Stimulated activated CD4-positive, alpha-beta T cell treated with anti-CD3 and anti-CD28 coated beads, Interleukin-2, amount 100 ng/mL, for 48 hours (primary cell): ENCODE measurements at regions not wholly inside any gene's neighbourhood (a gene's known extent, or its start where the extent isn't known, plus 50 kb on each side); places are given as distances from the start of the nearest gene placed in this dataset.

Experiments used
- DNase-seq, 2 donors: peaks; one replicate each; pipeline ENCODE4 v3.0.0-alpha.2; 2020

DNA sequence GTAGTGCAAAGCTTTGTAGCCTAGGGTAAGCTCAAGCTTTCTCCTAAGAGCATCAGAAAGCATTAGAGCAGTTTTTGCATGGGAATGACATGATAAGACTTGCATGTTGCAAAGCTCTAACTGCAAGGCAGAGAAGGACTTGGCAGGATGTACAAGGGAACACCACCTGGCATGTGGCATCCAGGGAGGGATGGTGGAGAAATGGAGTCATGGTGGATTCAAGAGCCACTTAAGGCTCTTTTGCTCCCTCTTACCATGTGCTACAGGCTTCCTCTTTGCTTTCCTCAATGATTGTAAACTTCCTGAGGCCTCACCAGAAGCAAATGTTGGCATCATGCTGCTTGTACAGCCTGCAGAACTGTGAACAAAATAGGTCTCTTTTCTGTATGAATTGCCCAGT lies 266.0 kb downstream of the GLI2 start:
- DNase-seq: no peak

DNA sequence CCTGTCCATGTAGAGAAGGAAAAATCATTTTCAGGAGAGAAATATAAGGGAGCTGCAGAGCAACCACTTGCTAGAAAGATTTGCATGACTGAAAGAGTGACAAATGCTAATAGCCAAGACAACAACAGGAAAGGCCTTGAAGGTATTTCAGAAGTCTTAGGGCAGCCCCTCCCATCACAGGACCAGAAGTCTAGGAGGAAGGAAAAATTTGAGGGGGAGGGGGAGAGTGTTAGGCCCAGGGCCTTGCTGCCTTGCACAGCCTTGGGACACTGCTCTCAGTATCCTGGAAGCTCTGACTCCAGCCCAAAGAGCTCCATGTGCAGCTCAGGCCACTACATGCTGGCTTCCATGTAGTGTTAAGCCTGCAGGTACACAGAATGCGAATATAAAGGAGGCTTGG lies 266.9 kb downstream of the GLI2 start:
- no peak for DNase-seq

DNA sequence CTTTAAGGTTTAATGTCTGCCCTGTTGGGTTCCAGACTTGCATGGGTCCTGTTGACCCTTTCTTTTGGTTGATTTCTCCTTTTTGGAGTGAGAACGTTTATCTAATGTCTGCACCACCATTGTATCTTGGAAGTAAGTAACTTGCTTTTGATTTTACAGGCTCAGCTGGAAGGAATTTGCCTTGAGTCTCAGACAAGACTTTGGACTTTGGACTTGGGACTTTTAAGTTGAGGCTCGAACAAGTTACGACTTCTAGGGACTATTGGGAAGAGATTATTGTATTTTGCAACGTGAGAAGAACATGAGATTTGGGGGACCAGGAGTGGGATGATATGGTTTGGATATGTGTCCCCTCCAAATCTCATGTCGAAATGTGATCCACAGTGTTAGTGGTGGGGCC lies 267.7 kb downstream of the GLI2 start:
- no peak for DNase-seq

DNA sequence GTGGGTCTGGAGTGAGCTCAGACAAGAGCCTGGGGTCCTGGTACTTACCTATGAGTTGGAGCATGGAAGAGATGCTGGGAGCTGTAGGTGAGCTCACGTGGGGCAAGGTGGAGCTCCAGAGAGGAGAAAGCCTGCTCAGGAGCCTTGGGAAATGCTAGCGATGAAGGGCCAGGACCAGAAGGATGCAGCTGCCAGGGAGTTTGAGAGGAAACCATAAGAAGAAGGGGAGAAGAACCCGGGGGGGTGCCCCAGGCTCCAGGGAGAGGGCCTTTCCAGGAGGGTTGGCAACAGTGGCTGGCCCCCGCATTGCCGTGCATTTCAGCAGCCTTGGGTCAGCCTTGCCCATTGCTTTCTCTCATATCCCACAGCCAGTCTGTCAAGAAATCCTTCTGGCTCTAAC lies 268.7 kb downstream of the GLI2 start:
- DNase-seq: no peak

DNA sequence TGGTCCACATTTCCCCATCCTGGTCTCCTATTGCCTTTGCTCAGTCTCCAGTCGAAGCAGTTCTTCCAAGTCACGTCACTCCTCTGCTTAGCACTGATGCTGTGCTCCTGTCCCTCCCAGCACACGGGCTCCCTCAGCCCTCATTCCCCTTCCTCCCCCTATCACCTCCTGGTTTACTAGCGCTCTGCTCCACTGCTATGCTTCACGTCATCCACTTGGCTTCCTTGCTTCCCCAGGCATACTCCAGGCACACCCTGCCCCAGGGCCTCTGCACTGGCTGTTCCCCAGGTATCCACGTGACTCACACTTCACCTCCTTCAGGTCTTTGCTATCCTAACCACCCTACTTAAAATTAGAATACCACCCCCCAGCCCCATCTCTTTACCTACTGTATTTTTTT lies 269.3 kb downstream of the GLI2 start:
- DNase-seq: no peak

DNA sequence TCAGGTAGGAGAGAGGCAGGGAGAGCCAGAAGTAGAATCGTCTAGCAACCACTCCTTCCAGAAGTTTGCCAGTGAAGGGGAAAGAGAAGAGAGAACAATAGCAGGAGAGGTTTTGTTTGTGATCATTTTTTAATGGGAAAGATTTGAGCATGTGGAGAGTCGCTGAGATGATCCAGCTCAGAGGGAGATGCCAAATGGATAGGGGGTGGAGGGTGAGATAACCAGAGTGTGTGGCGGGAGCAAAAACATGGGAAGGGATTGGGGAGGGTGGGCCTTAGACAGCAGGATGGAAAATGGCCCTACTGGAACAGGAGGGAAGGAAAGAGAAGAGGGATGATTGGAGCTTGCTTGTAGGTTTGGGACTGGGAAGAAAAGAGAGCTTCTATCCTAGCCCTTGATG lies 269.8 kb downstream of the GLI2 start:
- DNase-seq: no peak

DNA sequence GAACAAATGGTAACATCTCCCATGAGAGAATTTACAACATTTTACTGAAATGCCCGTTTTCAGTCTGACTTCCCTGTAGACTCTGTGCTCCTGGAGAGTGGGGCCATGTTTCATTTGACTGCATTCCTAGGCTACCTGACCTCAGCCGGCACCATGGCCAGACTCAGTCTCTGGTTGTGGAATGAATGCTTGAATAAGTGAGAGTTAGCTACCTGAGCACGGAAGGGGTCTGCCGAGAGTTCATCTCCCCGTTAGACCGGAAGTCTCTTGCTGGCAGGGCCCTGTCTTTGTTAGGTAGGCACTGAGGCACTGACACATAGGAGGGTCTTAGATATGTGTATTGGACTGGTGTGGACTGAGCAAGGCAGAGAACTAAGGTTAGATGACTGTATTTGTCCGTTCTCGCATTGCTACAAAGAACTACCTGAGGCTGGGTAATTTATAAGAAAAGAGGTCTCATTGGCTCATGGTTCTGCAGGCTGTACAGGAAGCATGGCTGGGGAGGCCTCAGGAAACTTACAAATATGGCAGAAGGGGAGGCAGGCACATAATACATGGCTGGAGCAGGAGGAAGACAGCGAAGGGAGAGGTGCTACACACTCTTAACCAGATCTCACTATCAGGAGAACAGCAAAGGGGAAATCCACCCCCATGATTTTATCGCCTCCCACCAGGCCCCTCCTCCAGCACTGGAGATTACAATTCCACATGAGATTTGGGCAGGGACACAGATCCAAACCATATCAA lies 271.2 kb downstream of the GLI2 start:
- no peak for DNase-seq

DNA sequence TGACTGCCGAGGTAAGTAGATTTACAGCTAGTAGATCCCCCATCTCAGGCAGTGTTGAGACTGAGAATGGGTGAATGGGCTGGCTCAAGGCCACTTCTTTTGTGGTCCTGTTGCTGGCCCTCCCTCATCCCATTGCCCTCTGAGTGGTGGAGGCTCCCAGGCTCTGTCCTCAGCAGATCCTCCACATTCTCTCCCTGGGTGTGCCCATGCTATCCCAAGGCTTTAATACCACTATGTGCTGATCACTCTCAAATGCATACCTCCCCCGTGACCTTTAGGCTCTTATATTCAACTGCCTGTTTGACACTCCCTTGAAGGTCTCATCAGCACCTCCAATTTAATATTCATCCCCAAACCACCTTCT lies 271.8 kb downstream of the GLI2 start:
- no peak for DNase-seq

DNA sequence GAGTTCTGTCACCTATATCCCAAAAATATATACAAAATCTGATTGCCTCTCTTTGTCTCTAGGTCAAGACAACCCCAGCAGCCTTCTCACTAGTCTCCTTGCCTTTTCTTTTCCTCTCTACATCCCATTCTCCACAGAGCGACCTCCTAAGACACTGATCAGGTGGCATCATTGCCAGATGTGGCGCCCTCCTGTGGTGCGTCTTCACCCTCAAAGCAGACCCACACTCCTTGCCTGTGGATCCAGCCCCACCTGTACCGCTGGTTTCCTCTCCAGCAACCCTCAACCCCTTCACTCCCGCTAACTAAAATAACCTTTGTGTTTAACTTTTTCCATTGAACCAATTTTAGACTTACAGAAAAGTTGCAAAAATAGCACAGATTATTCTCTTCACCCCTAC lies 273.3 kb downstream of the GLI2 start:
- DNase-seq: no peak

DNA sequence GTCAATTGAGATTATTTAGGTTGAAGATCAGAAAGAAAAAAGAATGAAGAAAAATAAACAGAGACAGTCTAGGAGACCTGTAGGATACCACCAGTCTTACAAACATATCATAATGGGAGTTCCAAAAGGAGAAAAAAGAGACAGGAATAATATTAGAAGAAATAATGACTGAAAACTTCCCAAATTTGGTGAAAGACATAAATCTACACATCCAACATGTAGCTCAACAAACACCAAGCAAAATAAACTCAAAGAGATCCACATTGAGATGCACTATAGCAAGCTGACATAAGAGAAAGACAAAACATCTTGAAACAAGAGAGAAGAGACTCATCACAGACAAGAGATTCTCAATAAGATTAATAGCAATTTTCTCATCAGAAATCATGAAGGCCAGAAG lies 274.0 kb downstream of the TFCP2L1 start:
- no peak for DNase-seq

DNA sequence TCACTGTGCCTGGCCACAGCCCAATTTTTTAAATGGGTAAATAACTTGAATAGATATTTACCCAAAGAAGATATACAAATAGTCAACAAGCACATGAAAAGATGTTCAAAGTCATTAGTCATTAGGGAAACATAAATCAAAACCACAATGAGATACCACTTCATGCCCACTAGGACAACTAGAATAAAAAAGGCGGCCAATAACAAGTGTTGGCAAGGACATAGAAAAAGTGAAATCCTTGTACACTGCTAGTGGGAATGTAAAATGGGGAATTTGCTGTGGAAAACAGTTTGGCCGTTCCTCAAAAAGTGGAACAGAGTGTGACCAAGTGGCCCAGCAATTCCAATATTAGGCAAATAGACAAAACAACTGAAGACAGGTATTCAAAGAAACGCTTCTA lies 270.1 kb downstream of the TFCP2L1 start:
- DNase-seq: no peak

DNA sequence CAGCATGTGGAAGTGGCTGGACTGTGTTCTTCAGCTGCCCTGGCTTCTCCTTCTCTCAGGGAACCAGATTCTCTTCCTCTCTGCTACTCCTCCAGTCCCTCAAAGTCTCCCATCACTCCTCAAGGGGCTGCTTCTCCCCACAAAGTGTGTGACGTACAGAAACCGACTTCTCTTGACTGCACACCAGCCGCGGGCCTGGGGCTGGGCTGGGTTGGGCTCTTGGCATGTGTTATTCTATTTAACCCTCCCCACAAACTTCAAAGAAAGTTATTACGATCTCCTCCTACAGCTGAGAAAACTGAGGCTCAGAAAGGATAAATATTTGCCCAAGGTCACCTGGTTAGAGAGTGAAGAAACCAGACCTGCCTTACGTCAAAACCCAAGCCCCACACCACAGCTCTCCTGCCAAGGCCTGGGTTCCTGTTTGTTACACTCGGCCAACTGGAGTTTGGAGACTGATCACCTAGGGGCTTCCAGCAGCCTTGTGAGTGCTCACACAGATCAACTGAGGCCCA lies 269.0 kb downstream of the TFCP2L1 start:
- no peak for DNase-seq

DNA sequence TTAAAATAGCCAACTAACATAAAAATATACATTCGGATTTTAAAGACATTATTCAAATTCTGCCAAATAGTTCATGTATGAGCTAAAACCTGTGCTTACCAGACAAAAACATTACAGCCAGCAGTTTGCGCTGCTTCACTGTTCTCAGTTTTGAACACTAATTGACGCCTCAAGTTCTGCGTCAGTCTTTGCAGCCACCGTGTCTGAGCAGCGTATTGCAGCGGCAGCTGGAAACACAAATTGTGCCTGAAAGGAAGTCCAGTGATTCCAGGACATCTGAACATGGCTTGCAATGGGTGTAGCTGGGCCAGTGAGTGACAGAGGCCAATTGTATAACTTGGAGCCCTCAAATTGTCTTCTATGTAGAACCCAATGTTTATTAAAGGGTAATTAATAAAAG lies 267.6 kb downstream of the TFCP2L1 start:
- DNase-seq: no peak

DNA sequence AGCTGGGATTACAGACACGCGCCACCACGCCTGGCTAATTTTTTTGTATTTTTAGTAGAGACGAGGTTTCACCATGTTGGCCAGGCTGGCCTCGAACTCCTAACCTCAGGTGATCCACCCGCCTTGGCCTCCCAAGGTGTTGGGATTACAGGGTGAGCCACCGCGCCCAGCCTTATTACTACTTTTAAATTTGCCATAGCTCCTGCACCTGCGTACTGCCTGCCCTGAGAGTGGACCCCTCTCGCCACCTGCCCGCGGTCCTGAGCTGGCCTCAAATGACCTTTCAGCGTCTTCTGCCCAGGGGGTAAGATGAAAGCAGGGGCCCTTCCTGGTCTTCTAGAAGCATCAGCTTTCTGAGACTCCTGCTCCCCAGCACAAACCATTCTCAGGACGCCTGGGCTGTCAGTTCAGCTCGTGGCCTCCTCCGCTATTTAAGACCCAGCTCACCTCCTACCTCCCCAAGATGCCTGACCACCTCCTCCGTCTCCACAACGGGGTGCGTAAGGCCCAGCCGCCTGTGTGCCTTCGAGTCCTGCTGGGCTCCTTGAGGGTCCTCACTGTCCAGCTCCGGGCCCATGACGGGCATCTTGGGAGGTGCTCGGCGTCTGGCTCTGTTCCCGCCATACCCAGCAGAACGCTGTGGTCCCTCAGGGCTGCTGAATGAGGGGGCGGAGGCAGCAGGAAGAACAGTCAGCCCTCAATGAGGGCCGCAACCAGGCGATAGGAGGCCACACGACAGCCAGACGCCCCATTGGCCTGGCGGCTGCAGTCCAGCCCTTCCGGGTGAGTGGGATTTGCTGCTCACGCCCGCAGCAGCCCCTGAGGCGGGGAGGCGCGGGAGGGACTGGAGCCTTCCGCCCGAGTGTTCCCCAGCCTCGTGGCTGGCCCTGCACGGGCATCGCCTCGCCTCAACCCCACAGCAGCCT lies 266.6 kb downstream of the TFCP2L1 start:
- DNase-seq: no peak

DNA sequence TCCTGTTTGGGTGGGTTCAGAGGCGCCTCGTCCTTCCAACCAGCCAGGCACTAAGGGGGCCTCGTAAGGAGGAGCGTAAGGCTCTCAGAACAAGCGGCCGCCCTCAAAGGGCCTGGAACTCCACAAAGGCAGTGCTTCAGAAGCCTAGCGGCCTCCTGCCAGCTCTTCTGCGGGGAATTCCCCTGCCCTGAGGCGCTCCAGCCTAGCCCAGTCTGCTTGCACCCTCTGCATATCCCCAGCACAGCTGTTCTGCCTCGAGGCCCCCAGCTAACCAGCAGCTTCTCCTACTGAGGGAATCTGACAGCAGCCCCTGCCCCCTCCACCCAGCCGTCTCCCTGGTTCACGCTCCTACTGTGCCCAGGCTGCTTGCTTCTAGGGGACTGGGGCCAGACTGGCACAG lies 265.9 kb downstream of the TFCP2L1 start:
- no peak for DNase-seq

DNA sequence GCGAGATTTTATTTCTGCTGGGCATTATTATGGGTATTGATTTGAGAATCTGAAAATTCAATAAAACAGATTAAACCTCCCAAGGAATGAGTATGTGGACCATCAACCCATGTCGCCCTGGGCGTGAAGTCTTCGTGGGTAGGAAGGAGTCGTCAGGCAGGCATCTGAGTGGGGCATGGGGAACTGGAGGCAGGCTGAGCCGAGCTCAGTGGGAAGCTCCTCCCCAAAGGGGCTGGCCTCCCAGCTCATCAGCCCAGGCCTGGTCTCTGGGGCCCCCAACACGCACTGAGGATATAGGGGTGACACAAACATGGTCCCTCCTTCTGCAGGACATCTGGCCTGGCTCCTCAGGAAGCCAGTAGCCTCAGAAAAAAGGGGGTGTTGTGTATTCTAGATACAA lies 265.2 kb downstream of the TFCP2L1 start:
- DNase-seq: no peak

DNA sequence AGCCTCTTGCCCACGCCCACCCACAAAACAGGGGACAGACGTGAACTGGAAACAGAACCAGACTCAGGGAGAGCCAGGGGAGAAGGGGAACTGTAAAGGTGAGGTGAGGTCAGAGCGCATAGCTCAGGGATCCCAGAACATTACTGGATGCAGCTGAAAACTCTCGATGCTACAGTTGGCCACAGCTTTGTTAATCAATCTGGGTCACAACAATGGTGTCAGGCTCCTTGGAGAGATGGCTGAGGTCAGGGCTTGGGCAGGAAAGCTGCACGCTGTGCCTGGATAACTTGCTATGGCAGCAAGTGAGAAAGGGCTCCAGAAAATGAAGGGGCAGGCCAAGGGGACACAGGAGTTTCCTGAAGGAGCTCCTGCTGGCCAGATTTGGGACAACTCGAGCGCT lies 263.3 kb downstream of the TFCP2L1 start:
- no peak for DNase-seq

DNA sequence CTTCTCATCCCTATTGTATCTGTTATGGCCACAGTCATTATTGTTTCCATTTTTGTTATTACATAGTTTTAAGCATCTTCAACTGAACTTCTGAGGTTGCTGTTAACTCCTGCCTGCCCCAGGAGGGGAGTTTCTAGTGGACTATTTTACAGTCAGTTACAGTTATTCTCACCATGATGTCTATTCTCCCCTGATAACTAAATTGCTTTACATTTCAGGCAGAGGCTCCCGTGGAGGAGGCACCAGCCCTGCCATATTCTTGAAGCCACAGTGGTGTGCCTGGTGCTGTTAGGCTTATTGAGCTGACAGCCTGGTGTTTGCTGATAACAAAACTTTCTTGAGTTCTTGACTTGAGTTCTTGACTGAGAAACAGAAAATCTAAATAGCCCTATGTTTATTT lies 256.4 kb downstream of the TFCP2L1 start:
- no peak for DNase-seq

DNA sequence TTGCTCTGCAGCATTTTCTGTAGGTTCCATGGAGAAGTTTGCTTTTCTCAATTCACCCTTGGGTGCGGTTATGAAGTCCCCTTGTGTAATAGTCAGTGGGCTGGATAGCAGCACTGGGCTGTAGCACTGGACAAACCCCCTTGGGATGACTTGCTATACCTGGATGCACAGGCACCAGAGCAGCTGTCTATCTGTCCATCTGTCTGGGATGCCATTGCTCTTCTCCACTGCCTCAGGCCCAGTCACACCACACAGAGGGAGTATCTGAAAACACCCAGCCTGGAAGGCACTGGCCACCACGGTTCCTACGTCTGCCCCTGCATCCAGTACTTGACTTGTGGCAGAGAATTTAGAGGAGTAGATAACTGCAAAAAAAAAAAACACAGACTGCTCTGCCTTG lies 254.5 kb downstream of the TFCP2L1 start:
- no peak for DNase-seq

DNA sequence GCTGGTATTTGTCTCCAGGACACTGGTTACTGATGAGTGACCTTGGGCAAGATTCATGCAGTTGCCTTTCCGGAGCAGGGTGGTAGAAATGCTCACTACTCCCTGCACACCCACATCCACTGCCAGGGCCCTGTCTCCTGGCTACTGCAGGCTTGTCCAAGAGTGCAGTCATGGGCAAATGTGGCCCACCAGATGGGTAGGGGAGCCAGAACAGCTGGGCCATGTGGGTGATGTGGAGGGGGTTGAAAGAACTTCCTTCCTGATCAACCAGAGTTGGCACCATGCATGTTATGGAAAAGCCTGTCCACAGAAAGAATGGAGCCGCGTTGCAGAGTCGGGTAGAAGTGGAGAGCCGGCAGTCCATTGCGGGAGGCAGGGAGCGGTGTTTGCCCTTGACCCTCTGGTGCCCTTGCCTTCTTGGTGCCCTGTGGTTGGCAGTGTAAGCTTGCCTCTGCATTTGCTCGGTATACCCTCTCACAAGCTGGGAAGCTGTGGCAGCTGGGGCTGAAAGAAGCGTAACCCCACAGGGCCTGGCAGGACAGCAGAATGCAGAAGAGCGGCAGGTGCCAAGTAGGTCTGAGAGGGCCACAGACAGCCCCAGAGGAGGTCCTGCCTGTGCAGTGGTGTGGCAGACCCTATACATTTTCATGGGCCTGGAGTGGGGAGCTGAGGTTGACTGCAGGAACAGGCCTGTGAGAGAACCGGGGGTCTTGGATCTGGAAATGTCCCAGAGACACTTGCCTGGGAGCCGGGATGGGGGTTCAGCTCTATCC lies 253.2 kb downstream of the TFCP2L1 start:
- no peak for DNase-seq

DNA sequence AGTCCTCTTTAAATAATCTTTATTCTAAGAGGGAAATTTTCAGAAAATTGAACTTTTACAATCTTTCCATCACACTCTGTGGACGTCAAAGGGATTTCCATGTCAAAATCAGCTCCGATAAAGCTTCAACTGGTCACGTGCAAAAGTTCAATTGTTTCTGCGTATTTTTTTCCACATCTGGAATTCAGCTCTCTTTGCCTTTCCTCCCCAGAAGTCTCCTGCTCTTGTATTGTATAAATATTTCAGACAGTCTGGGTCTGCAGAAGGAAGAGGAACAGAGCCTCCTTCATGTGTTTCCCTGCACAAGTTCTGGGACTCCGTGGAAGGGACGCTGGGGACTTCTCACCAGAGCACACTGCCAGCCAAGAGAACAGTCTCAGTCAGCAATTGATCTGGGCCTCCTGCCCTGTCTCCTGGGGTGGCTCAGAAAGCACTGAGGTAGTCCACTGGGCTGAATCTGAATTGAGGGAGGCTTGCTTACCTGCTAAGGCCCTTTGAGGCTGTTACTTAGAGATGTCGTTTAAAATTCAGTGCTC lies 251.5 kb downstream of the TFCP2L1 start:
- no peak for DNase-seq

DNA sequence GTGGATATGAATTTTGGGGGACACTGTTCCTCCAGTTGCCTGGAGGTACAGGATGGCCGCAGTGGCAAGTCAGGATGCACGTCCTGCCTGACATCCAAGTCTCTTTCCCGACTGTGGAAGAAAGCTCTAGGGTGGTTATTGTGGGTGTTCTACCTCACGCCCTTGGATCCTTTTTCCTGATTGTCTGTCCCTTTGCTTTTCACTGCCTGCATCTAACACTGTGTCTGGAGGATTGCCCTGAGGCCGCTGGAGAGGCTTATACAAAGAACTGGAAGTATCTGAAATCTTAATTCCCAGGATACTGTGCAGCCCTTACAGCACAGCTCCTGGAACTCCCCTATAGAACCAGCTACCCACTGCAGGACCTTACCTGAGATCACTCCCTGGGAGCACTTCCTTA lies 250.5 kb downstream of the TFCP2L1 start:
- no peak for DNase-seq

DNA sequence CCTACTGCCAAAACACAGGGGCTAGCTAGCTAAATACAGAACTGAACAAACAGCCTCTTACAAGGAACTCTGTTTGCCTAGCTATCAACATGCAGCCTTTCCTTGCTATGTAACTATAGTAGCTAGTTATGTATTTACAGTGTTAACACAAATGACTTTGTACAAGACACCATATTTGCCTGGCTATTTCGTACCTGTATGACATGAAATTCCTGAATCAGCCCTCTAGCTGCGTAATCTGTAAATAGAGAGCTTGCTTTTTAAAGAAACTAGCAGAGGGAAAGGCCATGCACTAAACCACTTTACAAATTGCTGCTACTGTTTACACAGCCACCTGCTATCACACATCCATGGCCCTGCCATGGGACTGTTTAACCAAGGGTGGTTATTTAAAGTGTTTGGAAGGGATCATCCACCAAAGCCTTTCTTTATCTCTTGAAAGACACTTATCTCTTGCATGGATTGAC lies 248.7 kb downstream of the TFCP2L1 start:
- DNase-seq: no peak
